Stimulated activated CD4-positive, alpha-beta T cell treated with anti-CD3 and anti-CD28 coated beads, Interleukin-15, amount 100 ng/mL, for 48 hours (primary cell): ENCODE measurements at regions not wholly inside any gene's neighbourhood (a gene's known extent, or its start where the extent isn't known, plus 50 kb on each side); places are given as distances from the start of the nearest gene placed in this dataset.

Experiments used
- DNase-seq, 2 donors: peaks; one replicate each; pipeline ENCODE4 v3.0.0-alpha.2; 2020; ENCODE audit warnings: low read depth in 2 of 2

GRCh38 chr20:57806476-57806875 lies 96.7 kb upstream of the PMEPA1 start:
- no peak for DNase-seq

GRCh38 chr20:57805747-57806146 lies 95.9 kb upstream of the PMEPA1 start:
- no peak for DNase-seq

- no peak for DNase-seq
These were observed 94.8 kb upstream of the PMEPA1 start for GRCh38 chr20:57804470-57805250.

GRCh38 chr20:57803508-57804005 lies 93.7 kb upstream of the PMEPA1 start:
- no peak for DNase-seq

GRCh38 chr20:57802765-57803507 lies 93.1 kb upstream of the PMEPA1 start:
- DNase-seq: no peak

- no peak for DNase-seq
These were observed 91.8 kb upstream of the PMEPA1 start for GRCh38 chr20:57801581-57801980.

- DNase-seq: no peak
These were observed 91.1 kb upstream of the PMEPA1 start for GRCh38 chr20:57800791-57801430.

- no peak for DNase-seq
These were observed 87.6 kb upstream of the PMEPA1 start for GRCh38 chr20:57797401-57797800.

- DNase-seq: no peak
These were observed 86.3 kb upstream of the PMEPA1 start for GRCh38 chr20:57795977-57796560.

GRCh38 chr20:57795342-57795697 lies 85.5 kb upstream of the PMEPA1 start:
- DNase-seq: no peak

GRCh38 chr20:57794600-57795341 lies 85.0 kb upstream of the PMEPA1 start:
- DNase-seq: no peak

GRCh38 chr20:57794036-57794435 lies 84.2 kb upstream of the PMEPA1 start:
- DNase-seq: no peak

GRCh38 chr20:57793421-57793820 lies 83.6 kb upstream of the PMEPA1 start:
- DNase-seq: no peak

GRCh38 chr20:57792386-57793080 lies 82.7 kb upstream of the PMEPA1 start:
- DNase-seq: no peak

- no peak for DNase-seq
These were observed 82.2 kb upstream of the PMEPA1 start for GRCh38 chr20:57791966-57792365.

- DNase-seq: no peak
These were observed 81.6 kb upstream of the PMEPA1 start for GRCh38 chr20:57791178-57791962.

- DNase-seq: no peak
These were observed 80.4 kb upstream of the PMEPA1 start for GRCh38 chr20:57790176-57790575.

GRCh38 chr20:57788936-57789613 lies 79.3 kb upstream of the PMEPA1 start:
- DNase-seq: no peak

GRCh38 chr20:57787990-57788781 lies 78.4 kb upstream of the PMEPA1 start:
- no peak for DNase-seq
